Adrenal gland (tissue), 5 donors: ENCODE measurements at regions not wholly inside any gene's neighbourhood (a gene's known extent, or its start where the extent isn't known, plus 50 kb on each side); places are given as distances from the start of the nearest gene placed in this dataset.

Experiments used
- CTCF ChIP-seq, 6 experiments: fragments of 450-650 bp in 4 of 6; fragments of 200-600 bp in 2 of 6; sonication (generic) in 1 of 6; IDR thresholded peaks; 1 replicate in 5 of 6; 2 replicates in 1 of 6; pipeline versions ENCODE4 v1.5.1 to v1.8.0; 2016 to 2021; ENCODE audit warnings: antibody characterized with exemption in 6 of 6, mild to moderate bottlenecking in 2 of 6, moderate library complexity in 1 of 6
- POLR2A ChIP-seq, 2 donors: fragments of 450-650 bp; IDR thresholded peaks; one replicate each; pipeline ENCODE4 v1.6.1; 2017; ENCODE audit warnings: antibody characterized with exemption in 2 of 2, mild to moderate bottlenecking in 2 of 2, moderate library complexity in 1 of 2
- donor health status: DM: no; HTN: no; CAD: no.

- TF ChIP-seq CTCF (IDR thresholded peaks at IDR 0.05) (no peak), POLR2A (IDR thresholded peaks at IDR 0.05) (no peak)
Measured at GRCh38 chr10:6671976-6672375, 91.9 kb upstream of the PRKCQ start.
